HG03139 (cell line): ENCODE measurements at regions not wholly inside any gene's neighbourhood (a gene's known extent, or its start where the extent isn't known, plus 50 kb on each side); places are given as distances from the start of the nearest gene placed in this dataset.

Source experiments
- ATAC-seq: cut with Tn5 transposase; IDR thresholded peaks from one replicate; pipeline ENCODE4 v1.9.1; 2021; ENCODE audit not compliant: unreplicated experiment

DNA sequence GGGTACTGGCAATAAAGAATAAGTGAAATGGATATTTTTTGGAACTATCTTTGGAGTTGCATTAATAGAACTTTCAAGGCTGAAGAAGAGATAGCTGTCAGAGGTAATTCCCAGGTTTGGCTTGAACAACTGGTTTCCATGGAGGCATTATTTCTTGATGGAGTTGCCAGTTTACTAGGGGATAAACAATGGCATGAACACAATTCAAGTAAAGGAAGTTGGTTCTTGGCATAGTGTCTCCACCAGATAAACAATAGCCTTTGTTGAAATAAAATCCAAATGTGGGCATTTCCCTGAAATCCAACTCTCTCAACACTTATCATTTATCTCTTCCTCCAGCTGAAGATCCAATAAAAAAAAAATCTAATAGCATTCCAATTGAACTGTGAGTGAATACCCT lies 454.9 kb downstream of the C6orf118 start:
- no peak for ATAC-seq

DNA sequence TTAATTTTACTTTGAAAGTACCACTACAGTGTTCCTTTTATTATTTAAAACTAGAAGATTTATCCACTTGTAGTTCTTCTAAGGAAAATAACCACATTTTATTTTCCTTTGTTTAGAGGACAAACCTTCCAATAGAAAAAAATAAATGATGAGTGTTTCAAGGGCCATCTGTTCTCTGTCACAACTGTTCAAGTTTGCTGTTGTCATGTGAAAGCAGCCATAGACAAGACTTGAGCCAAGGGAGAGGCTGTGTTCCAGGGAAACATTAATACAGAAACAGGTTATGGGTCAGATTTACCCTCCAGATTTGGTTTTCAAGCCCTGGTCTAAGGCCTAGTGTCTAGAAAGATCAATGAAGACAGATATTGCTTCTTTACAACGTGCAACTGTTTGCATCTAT lies 463.6 kb downstream of the C6orf118 start:
- ATAC-seq, result no peak

DNA sequence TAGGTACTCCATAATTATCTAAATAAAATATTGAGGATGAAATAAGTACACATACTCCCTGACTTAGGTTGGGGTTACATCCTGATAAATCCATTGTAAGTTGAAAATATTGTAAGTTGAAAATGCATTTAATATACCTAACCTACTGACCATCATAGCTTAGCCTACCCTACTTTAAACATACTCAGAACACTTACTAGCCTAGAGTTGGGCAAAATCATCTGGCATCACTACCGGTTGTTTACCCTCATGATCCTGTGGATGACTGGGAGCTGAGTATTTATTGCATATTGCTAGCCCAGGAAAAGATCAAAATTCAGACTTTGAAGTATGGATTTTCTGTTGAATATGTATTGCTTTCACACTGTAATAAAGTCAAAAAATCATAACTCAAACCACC lies 467.3 kb downstream of the C6orf118 start:
- ATAC-seq, result no peak

DNA sequence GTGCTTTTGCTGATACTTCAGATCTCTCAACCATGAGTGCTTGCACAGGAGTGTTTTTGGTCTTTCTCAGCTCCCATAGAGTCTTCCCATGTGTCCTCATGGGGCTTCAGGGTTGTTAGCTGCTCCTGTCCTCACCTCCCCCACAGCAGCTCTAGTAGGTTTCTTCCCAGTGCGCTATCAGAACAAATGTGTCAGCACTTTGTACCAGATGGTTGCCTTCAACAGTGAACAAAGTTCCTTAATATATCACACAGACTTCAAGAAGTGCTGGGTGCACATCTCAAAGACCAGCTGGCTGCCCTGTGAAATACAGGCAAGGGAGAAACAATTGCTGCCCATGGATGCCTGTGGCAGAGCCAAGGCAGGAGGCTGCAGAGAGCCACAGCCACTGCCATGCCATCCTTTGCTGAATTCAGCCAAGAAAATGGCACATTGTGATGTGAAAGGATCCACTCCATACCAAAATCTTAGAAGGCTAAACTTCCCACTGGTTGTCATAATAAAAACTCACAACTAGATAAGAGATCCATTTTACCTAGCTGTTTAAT lies 471.3 kb downstream of the C6orf118 start:
- no peak for ATAC-seq

DNA sequence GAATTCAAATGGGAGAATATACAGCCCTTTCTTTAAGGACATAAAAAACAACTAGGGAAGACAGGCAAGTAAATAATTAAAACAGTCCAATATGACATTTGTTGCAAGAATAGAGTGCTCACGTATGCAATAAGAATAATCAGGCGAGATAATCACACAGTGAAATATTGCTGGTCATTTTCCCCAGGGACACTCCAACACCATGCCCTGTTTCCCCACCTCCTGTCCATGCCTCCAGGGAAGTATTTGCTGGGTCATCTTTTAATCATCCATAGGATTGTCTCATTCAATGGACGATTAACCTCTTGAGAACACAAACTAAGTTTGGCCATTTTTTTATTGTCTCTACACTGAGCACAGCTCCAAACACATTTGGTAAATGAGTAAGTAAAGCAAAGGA lies 472.9 kb downstream of the C6orf118 start:
- no peak for ATAC-seq

DNA sequence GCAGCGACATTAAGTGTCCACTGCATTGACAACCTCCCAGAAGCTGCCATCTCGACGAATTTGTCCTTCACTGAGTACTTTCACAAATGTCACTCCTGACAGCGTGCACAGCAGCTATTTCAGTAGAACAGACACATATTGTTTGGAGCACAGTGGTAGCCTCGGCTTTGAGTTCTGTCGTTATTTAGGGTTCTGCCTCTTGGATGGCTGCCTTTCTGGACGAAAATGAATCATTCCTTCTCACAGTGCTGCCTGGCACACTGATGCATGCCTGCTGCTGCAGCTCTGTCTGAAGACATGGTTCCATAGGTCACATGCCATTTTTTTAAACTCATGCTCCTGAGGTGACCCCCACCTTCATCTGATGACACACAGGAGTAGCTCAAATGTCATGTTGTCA lies 477.0 kb downstream of the C6orf118 start:
- ATAC-seq, result no peak

DNA sequence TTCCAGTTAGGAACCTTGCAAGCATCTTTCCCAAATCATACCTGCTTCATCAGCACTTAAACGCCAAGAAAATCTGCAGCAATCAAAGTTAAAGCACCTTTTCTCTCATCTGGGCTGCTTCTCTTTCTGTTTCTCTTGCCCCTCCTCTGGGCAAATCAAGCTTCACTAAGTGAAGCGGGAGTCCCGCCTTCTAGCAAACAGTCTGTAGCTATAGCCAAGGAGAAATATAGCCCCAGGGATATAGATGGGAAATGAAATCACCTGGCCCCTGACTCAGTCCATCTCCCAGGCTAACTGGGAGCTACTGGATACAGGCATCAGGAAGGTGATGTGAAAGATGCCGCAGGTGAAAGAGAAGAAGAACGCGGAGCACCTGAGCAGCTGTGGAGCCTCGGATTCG lies 481.9 kb downstream of the C6orf118 start:
- no peak for ATAC-seq

DNA sequence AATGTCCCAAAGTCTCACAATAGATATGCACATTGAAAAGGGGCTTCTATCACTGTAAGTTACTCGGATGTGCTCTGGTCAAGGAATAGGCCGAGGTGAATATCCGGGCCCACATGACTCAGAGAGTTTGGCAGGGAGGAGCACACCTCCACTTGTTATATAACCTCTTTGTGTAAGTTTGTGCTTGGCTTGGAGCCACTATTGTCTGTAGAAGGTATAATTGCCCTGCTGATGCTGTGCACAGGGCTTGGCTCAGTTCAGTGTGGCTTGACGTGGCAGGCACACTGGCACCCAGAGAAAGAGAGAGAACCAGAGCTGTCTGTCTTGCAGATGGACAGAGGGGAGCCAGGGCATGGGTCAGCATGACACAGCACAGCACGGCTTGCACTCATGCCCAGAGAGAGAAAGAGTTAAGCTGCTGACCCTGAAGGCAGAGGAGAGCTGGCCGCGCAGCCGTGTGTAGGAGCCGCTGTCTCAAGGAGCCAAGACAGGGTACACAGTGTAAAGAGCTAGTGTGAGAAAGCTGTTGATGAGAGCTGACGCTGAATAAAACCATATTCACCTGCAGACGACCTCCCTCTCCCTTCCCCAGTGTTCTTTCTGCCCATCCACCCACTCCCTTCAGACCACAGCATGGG lies 482.5 kb downstream of the C6orf118 start:
- ATAC-seq, result no peak

DNA sequence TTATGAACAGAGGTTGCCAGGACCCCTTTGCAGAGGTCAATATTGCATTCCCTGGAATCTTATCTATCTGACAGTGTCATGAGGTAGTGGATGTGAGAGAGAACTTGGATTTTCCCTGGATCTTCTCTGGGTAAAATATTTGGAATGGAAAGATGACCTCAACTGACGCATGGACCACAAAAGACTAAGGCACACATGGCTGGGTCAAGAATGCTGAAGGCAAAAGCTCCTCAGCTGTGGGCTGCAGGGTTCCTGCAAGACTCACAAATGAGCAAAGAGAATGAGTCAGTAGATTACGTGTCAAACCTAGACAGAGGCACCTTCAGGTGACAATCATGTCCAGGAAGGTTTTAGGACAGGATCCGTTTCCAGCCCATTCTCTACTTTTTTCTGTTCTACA lies 484.0 kb downstream of the C6orf118 start:
- no peak for ATAC-seq

DNA sequence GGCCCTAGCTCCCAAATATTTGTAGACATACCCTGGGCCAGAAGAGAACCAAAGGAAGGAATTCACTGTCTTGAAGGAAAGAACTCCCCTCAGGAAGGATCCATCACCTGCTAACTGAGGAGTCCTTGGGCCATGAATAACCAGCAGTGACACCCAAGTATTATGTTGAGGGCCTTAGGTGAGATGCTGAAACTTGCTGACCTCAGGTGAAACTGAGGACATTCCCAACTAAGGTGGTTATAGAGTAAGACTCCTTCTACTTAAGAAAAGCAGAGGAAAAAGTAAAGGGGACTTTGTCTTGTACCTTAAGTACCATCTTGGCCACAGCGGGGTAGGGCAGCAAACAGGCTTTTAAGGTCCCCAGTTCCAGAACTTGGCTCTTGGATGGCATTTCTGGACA lies 491.7 kb downstream of the C6orf118 start:
- ATAC-seq, result no peak

DNA sequence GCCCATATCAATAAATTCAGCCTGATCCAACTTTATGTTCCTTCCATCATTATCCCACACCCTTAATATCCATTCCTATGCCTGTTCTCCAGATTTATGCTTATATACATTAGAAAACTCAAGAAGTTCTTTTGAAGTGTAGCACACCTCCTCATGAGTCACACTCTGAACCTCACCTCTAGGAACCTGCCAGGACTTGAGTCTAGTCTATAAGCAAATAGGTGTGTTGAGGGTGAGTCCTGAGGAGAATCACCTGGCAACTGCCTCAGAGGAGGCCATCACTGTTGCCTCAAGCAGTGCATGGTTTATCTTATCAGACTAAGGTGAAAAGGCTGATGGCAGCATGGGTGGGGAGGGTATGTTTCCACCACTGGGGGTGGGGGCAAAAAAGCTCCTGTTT lies 496.7 kb downstream of the C6orf118 start:
- ATAC-seq, result no peak

DNA sequence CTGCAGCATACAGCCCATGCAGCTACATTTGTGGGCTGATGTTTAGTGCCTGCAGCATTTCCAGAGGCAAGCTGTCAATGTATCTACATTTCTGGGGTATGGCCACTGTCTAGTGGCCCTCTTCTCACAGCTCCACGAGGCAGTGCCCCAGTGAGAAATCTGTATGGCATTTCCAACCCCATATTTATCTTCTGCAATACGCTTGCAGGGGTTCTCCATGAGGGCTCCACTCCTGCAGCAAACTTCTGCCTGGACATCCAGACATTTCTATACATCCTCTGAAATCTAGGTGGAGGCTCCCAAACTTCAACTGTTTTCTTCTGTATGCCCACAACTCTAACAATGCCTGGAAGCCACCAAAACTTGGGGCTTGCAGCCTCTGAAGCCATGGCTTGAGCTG lies 502.3 kb downstream of the C6orf118 start:
- ATAC-seq, result no peak

DNA sequence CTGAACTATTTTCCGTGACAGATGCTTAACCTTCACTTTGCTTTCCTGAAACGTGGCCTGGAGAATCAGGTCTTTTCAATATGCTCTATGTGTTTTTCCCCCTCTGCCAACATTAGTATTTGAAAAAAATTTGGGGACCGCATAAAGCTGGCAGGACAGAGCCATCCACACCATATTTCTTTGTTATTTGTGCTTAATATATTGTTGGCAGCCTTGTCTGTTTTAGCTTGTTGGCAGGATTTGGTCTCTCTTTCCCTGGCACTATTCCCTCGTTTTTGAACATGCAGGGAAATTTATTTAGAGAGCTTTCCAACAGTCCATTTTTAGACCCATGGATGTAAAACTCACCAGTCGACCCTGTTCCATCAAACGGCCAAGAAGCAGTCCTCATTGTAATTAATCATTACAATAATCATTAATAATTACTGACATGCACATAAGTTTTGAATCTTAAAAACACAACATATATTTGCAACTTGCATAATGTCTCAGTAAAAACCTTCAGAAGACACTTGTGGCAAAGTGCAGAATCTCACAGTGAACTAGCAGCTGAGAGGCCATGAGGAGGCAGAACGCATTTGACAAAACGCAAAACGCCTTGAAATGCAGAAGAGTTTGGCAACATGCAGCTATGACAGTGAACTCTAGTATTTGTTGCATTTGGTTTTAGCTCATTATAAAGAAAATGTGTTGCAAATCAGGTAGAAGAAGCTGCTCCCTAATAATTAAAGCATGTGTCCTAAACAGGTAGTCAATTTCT lies 514.2 kb downstream of the C6orf118 start:
- no peak for ATAC-seq

DNA sequence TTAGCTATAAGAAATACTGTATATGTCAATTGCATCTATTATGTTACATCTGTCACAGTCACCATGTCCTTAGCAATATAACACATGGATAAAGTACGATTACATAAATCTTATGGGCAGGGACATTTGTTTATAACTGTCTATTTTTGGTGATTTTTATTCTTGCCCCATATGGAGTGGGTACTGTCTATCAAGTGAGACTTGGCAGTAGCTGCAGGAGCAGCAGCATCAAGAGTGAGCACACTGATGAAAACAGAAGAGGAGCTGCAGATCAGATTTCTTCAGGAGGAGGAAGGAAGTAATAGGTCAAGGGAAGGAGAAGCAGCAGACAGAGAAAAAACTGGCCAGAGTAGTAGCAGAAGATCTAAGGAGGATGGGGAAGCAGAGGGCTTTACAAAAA lies 516.7 kb downstream of the C6orf118 start:
- ATAC-seq, result no peak

DNA sequence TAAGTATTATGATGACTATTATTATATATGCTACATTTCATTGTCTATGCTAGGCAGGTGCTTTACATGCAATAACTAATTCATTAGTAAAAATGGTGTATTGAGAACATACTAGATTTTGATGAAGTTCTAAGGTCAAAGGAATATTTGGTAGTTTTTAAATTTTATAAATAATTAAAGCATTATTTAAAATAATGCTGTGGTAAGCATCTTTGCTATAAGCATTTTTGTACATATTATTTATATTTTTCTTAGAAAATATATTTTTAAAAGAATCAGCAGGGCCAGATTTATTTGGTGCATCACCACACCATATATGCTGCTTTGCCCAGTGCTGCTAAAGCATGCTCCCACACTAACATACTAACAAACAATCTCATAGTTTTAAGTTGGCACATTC lies 517.9 kb downstream of the C6orf118 start:
- ATAC-seq, result no peak

DNA sequence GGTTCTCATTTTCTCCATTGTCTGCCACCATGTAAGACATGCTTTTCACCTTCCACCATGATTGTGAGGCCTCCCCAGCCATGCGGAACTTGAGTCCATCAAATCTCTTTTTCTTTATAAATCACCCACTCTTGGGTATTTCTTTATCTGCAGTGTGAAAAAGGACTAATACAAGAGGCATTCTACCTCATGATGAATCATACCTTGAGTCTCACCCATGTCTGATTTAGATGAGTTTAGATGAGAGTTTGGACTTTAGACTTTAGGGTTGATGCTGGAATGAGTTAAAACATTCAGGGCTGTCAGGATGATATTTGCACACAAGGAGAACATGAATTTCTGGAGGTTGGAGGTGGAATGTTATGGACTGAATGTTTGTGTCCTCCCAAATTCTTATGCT lies 545.6 kb downstream of the C6orf118 start:
- no peak for ATAC-seq

DNA sequence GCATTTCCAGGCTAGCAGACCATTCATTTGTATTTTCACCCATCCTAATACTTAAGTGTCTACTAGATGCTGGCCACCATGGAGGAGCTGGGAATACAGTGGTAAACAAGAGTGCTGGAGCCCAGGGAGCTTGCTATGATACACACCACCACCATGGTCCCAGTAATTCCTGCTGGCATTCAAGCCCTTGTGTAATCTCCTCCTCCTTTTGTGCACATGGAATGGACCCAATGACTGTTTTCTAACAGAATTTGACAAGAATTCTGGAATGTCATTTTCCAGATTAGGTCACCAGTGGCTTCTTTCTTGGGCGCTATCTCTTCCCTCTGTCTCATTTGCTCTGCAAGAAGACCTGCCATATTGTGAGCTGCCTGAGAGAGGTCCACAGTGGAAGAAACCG lies 552.0 kb downstream of the C6orf118 start:
- no peak for ATAC-seq

DNA sequence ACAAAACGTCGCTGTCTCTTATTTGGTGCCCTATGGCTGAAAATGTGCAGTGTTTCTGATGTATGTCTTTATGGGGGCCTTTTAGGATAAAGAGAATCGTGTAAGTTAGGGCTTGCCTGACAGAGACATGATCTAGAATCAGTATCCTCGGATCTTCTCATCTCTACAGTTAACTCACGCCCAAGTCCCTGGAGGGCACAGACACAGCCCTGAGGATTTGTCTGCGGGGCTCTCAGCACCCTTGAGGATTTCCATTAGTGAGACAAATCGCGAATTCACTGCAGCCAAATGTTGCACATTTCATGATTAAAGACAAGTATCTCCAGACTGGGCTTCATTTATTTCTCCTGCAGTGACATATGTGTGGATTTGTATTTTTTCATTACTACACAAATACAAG lies 552.7 kb downstream of the C6orf118 start:
- no peak for ATAC-seq

DNA sequence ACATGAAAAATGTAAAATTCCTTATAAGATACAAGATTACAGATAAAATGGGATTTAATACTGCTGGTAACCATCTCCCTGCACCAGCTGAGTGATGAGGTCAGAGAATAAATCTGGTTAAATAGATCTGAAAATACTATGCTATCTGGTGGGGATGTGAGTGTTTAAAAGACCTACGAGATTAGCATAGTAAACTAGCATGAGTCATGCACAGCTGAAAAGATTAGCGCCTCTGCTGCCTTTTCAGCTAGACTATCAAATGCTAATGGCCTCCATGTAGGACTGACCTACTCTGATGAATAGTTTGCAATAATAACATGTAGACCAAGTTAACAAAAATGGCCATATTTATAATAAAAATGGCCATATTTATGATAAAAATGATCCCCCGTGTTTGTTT lies 553.3 kb downstream of the C6orf118 start:
- ATAC-seq, result no peak

DNA sequence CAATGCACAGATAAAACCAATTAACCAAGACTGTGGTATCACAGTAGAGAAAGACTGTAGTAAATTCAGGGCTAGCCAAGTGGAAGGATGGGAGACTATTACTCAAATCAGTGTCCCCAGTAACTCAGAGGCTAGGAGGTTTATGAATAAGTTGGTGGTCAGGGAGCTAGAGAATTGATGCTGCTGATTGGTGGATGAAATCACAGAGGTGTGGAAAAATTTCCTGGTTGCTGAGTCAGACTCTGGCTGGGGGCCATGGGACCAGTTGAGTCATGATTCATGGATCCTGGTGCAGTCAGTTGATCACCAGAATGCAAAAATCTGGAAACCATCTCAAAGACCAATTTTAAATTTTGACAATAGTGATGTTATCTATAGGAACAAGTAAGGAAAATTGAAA lies 555.9 kb downstream of the C6orf118 start:
- ATAC-seq, result no peak

DNA sequence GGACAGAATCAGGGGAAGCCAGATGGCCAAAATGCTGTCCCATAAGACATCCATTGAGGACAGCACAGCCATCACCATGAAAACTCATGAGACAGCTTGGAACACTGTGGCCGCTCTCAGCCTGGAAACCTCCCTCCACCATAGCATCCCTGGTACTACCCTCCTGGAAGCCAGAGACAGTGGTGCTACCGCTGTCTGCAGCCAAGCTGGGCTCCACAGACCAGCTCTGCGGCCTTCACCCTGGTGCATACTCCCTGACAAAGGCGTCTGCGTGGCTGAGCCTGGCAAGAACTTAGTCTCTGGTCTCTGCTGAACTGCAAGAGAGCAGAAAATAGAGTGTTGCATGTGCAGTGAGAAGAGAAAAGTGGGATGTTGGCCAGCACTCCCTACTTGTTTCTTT lies 558.0 kb downstream of the C6orf118 start:
- no peak for ATAC-seq

DNA sequence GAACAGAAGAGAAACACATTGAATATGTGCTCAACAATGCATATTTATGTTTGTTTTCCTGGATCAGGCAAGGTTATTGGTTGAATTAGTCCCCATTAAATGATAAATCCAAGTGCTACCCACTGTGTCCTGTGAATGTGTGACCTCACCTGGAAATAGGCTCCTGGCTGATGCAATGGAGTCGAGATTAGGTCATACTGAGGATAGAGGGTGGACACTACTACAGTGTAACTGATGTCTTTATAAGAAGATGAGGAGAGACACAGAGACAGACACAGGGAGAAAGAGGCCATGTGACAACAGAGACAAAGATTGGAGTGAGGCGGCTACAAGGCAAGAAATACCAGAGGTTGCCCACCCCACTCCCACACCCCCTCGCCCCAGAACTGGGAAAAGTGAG lies 559.3 kb downstream of the C6orf118 start:
- no peak for ATAC-seq
